ENCODE measurements at regions not wholly inside any gene's neighbourhood (a gene's known extent, or its start where the extent isn't known, plus 50 kb on each side); places are given as distances from the start of the nearest gene placed in this dataset.

- intact Hi-C loops (cut with DNase I): no loop called here
- Histone ChIP-seq H3K36me3 (no peaks in the 10 kb centered on the region), H3K9me3 (no peaks in the 10 kb centered on the region), H3K4me3 (no peak overlapping the region), H3K27me3 (replicated peaks; ENCODE audit: insufficient read depth) (no peaks in the 10 kb centered on the region), H3K4me1 (replicated peaks) (no peaks in the 10 kb centered on the region), H3K27ac (no peak overlapping the region)
- DNase-seq (ENCODE audit: low spot score): no peak
- WGBS: 80% methylated on average over 3 of the region's 3 CpGs
- TF ChIP-seq POLR2AphosphoS5 (IDR thresholded peaks at IDR 0.05) (no peak), CTCF (IDR thresholded peaks at IDR 0.05) (no peak), POLR2A (IDR thresholded peaks at IDR 0.05) (no peak)
Measured at GRCh38 chr11:15696069-15696468, 581.3 kb downstream of the INSC start.

- Histone ChIP-seq H3K4me3 (no peak overlapping the region), H3K27ac (no peak overlapping the region), H3K36me3 (no peaks in the 10 kb centered on the region), H3K4me1 (replicated peaks) (no peaks in the 10 kb centered on the region), H3K27me3 (replicated peaks; ENCODE audit: insufficient read depth) (no peaks in the 10 kb centered on the region), H3K9me3 (no peaks in the 10 kb centered on the region)
- no peak for DNase-seq (ENCODE audit: low spot score)
- no peak for TF ChIP-seq POLR2AphosphoS5 (IDR thresholded peaks at IDR 0.05)
- intact Hi-C loops (cut with DNase I): no loop called here
- WGBS: 93% methylated on average over 6 of the region's 6 CpGs
Measured at GRCh38 chr11:15697437-15698236, 582.9 kb downstream of the INSC start.

GRCh38 chr11:15698855-15699254 is 584.1 kb downstream of the INSC start:
- H3K9me3 ChIP-seq: no peaks in the 10 kb centered on the region
- H3K4me1 ChIP-seq (replicated peaks): no peaks in the 10 kb centered on the region
- no peak for DNase-seq (ENCODE audit: low spot score)
- intact Hi-C loops (cut with DNase I): no loop called here
- no peaks in the 10 kb centered on the region for H3K36me3 ChIP-seq
- H3K27ac ChIP-seq: no peak overlapping the region
- no peak for TF ChIP-seq CTCF (IDR thresholded peaks at IDR 0.05)
- no peak for TF ChIP-seq POLR2A (IDR thresholded peaks at IDR 0.05)
- TF ChIP-seq POLR2AphosphoS5 (IDR thresholded peaks at IDR 0.05): no peak
- H3K4me3 ChIP-seq: no peak overlapping the region
- 89% methylated on average over 3 of the region's 3 CpGs for WGBS
- no peaks in the 10 kb centered on the region for H3K27me3 ChIP-seq (replicated peaks; ENCODE audit: insufficient read depth)

GRCh38 chr11:15699978-15700377 is 585.3 kb downstream of the INSC start:
- Histone ChIP-seq H3K27me3 (replicated peaks; ENCODE audit: insufficient read depth) (no peaks in the 10 kb centered on the region), H3K9me3 (no peaks in the 10 kb centered on the region), H3K27ac (no peak overlapping the region), H3K4me3 (no peak overlapping the region), H3K36me3 (no peaks in the 10 kb centered on the region), H3K4me1 (replicated peaks) (no peaks in the 10 kb centered on the region)
- 68% methylated on average over 3 of the region's 3 CpGs for WGBS
- DNase-seq (ENCODE audit: low spot score): no peak
- intact Hi-C loops (cut with DNase I): no loop called here
- peak; percentile 24 for TF ChIP-seq POLR2AphosphoS5 (IDR thresholded peaks at IDR 0.05)
- no peak for TF ChIP-seq CTCF (IDR thresholded peaks at IDR 0.05)

GRCh38 chr11:15700456-15700855 is 585.7 kb downstream of the INSC start:
- intact Hi-C loops (cut with DNase I): no loop called here
- no peak overlapping the region for H3K27ac ChIP-seq
- no peaks in the 10 kb centered on the region for H3K36me3 ChIP-seq
- H3K9me3 ChIP-seq: no peaks in the 10 kb centered on the region
- DNase-seq (ENCODE audit: low spot score): no peak
- no peak for TF ChIP-seq POLR2AphosphoS5 (IDR thresholded peaks at IDR 0.05)
- TF ChIP-seq CTCF (IDR thresholded peaks at IDR 0.05): no peak
- no peak for TF ChIP-seq POLR2A (IDR thresholded peaks at IDR 0.05)
- H3K4me3 ChIP-seq: no peak overlapping the region
- WGBS: 93% methylated on average over 3 of the region's 3 CpGs
- no peaks in the 10 kb centered on the region for H3K27me3 ChIP-seq (replicated peaks; ENCODE audit: insufficient read depth)
- H3K4me1 ChIP-seq (replicated peaks): no peaks in the 10 kb centered on the region
